GM21390 (cell line): ENCODE measurements at regions not wholly inside any gene's neighbourhood (a gene's known extent, or its start where the extent isn't known, plus 50 kb on each side); places are given as distances from the start of the nearest gene placed in this dataset.
"Not testable (repeated sequence)": the region's sequence is repeated elsewhere in the genome, so short reads cannot be mapped to it uniquely, and the experiment has no call there.

ENCODE experiments used
- ATAC-seq: cut with Tn5 transposase; IDR thresholded peaks from one replicate; pipeline ENCODE4 v1.9.1; 2021; ENCODE audit not compliant: unreplicated experiment

DNA sequence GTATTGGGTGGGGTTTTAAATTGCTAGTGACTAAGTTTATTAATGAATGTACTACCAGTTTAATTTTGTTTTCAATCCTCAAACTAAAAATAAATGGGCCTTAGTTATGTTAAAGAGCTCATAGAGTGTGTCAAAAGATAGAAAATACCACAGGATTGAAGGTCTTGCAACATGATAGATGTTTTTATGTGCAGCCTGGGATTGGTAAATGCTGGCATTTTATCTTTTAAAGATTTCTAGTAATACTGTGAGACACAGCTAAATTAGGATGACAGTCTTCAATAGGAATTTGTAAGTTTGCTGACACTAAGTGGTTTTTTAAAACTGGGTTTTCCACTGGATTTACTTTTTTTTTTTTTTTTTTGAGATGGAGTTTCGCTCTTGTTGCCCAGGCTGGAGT is 122.3 kb downstream of the HAUS1 start:
- ATAC-seq, result no peak

DNA sequence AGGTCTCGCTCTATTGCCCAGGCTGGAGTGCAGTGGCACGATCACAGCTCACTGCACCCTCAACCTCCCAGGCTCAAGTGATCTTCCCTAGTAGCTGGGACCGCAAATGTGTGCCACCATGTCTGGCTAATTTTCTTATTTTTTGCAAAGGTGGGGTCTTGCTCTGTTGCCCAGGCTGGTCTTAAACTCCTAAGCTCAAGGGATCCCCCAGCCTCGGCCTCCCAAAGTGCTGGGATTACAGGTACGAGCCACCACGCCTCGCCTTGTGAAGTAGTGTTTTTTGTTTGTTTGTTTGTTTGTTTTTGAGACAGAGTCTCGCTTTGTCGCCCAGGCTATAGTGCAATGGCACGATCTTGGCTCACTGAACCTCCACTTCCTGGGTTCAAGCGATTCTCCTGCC is 125.5 kb downstream of the HAUS1 start:
- not testable (repeated sequence) for ATAC-seq

DNA sequence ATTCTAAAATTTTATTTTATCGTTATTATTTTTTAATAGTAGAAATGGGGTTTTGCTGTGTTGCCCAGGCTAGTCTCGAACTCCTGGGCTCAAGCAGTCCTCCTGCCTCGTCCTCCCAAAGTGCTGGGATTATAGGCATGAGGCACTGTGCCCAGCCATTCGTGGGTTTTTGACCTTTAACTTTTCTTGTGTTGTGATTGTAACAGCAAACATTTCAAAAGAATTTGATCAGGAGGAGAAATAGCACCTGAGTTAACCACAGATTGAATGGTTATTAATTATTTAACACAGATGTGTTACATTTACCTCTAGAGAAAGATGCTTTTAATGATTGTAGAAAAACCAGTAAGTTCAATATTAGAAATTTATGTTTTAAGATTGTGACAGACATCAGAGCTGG is 132.0 kb downstream of the HAUS1 start:
- no peak for ATAC-seq

DNA sequence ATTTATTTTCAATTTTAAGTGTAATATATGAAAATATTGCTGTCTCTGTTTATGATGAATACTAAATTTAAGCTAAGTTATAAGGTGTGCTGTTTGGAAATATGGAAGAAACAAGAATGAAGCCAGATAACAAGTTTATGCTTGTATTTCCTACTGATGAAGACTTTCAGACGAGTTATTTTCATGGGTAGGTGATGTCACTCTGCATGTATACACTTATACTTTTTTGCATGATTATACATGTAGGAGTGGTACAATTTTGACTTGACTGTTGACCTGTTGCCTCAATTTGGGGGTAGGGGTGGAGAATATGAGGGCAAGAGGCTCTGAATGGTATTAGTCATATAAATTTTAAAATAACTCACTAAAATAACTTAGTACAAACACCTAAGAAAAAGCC is 133.7 kb downstream of the HAUS1 start:
- ATAC-seq, result no peak

DNA sequence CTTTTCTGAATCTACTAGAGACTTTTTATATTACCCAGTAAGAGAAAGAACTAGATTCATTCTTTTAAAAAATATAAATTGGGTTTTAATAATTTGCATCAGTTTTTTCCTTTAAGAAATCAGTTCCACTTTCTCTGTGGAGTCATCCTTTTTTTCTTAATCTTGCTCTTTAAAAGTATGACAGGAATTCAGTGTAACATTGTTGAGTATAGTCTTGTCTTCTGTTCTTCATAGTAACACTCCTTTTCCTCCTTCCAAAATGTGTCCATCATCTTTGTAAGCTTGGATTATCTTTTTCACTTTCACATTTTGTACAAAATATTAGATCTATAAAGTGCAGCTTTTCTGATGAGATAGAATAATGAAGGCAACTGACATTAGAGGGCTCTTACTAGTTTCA is 135.4 kb downstream of the HAUS1 start:
- ATAC-seq, result no peak

DNA sequence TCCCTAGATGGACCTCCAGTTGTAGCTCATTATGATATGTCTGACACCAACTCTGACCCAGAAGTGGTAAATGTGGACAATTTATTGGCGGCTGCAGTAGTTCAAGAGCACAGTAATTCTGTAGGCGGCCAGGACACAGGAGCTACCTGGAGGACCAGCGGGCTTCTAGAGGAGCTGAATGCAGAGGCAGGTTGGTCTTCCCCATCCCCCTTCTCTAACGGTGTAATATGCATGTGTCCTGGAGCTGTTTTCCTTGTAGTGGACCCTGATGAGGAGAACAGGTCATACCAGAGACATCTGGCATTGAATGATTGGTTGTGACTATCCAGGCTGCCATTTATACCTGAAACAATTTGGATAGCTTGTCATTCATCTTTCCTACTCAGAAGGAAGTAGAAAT is 135.8 kb downstream of the HAUS1 start:
- no peak for ATAC-seq

DNA sequence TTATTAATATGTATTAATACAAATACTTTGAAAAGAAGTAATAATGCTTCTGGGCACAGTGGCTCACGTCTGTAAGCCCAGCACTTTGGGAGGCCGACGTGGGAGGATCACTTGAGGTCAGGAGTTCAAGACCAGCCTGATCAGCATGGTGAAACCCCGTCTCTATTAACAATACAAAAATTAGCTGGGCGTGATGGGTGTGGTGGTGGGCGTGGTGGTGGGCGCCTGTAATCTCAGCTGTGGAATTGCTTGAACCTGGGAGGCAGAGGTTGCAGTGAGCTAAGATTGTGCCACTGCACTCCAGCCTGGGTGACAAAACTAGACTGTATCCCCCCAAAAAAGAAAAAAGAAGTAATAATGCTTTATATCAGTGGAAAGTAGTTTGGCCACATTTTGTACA is 137.2 kb downstream of the HAUS1 start:
- not testable (repeated sequence) for ATAC-seq

DNA sequence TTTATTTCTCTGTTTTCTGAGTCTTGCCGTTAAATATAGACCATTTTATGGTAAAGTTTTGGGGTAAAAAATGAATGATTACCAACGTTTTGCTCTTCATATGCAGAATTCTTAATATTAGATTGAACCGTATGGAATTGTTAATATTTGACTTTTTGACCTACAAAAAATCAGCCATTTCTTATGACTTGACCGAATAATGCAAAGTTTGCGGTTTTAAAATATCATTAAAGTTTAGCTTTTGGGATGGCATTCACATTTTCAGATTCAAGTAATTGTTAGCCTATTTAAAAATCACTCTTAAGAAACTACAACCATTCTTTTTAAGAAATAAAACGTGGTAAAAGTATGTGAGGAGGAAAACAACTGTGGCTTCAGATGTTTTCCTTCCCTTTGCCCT is 138.0 kb downstream of the HAUS1 start:
- ATAC-seq, result no peak

DNA sequence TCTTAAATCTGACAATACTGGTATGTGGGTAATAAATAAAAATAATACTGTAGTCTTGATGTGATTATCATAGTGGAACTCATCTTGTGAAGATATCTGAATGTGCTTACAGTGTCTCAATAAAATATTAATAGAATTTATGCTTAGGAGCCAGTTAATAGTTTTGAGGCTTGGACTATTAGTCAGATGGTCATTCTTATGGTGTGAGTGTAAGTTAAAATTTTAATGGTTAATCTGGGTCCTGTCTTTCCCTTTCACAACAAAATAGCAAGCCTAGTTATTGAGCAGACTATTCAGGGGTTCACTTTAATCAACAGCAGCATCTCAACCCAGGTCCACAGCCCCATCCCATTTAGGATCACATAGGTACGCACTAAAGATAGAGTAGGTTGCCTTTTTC is 138.9 kb downstream of the HAUS1 start:
- ATAC-seq, result no peak

DNA sequence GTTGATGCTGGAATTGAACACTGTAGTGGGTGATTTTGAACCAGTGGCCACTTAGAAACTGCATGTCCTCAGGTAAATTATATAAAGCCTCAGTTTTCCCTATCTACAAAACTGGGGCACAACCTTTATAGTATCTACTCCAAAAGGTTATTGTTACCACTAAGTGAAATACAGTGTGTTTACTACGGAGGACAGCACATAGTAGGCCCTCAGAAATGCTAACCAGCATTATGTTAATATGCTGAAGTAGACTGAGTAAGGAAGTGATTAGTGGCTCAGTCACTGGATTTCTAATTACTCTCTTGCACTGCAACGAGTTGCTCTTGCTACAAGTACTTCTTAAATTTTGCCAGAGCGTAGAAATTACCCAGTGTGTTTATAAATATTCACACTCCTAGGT is 139.5 kb downstream of the HAUS1 start:
- ATAC-seq, result no peak

DNA sequence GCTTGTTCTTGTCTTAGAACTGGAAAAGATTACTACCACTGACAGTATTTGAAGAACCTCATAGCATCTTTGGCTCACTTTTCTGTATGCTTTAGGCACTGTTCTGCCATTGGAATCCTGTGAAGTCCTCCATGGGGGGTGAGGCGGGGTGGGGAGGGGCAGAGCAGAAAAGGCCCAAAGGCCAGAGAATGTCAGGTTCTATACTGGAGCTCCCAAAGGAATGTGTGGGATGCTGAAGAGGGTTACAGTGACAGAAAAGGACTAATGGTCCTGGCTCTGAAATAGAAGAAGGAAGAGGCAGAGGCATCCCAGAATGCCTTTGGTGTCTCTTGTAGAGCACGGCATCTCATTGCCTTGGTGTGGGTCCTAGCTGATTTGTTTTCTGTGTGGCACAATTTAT is 141.9 kb downstream of the HAUS1 start:
- no peak for ATAC-seq

DNA sequence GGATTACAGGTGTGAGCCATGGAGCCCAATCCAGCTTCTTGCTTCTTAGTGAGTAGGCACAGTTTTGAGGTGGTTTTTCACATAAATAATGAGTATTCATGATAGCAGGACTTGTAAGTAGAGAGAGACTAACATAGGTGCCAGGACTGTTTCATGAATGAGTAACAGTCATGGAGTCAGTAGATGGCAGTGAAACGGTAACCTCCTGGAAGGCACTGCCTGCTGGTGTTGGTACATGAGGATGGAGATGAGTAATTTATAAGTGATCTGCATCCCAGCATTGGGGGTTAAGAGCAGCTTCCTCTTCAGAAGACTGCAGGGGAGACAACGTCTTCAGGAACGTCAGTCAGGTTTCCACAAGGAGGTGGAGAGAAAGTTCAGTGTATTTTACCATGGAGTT is 143.8 kb downstream of the HAUS1 start:
- ATAC-seq, result no peak

DNA sequence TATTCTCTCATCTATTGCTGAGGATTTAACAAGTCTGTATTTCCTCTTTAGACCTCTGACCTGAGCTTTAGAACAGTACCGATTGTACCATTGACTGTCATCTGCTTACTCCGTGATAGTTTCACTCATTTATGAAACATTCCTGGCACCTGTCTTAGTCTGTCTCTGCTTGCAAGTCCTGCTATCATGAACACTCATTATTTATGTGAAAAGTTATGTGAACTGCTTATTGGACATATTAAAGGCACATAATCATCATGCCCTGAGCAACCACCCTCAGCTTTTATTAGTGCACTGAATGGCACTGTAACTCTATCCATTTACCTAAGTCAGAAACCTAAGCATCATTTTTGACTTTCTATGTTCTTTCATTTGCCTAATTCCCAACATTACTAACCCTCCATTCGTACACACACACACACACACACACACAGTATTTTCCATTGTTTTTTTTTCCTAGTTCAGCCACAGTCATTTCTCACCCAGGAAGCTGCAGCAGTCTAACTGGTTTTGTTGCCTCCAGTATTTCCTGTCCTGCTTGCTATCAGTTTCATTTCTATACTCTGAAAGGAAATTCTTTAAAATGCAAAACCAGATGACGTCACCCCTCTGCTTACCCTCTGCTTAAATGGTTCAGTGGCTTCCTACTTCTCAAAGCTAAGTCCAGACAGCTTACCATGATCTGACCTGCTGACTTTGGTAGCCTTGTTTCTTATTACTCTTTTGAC is 146.1 kb downstream of the HAUS1 start:
- peak; percentile 98 for ATAC-seq

DNA sequence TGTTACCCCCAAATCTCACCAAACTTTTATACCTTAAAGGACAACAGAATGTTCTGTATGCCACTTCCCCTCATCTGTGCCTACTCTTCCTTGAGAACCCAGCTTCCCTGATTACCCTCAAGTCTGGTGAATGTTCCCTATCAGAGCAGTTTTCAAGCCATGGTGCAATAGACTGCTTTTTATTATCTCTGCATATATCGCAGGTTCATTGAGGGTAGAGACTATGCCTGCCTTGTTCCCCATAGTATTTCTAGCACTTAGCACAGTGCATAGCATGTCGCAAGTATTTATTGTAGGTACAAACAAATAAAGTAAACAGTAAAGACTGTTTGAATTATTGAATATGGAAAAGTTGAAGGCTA is 146.6 kb downstream of the HAUS1 start:
- peak; percentile 35 for ATAC-seq

DNA sequence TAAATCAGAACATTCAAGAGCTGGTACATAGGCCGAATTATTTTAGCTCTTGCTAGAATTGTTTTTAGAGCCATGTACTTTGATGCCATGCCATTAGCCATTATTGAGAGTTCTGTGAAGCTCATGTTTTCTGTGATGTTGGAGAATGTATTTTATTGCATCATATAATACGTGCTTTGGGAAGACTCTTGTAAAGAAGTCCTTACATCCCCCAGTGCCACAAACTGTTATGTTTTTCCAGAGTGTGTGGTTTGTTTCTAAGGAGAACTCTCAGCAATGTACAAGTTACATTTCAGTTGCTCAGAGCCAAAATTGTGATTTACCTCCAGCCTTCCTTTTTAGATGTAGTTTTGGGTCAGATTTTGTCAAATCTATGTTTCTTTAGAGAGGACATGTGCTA is 148.6 kb downstream of the HAUS1 start:
- ATAC-seq, result no peak

DNA sequence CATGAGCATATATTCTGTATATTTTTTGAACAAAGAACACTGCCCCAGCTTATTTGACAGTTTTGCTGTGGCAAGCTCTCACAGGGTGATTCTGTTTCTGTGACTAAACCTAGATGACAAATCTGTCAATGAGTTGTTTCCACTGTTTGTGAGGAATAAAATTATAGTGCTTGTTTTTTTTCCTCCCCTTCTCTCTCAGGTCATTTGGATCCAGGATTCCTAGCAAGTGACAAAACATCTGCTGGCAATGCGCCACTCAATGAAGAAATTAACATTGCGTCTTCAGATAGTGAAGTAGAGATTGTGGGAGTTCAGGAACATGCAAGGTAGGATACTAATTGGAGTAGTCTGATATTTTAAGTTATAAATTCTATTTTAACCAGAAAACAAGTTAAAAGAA is 149.3 kb downstream of the HAUS1 start:
- no peak for ATAC-seq

DNA sequence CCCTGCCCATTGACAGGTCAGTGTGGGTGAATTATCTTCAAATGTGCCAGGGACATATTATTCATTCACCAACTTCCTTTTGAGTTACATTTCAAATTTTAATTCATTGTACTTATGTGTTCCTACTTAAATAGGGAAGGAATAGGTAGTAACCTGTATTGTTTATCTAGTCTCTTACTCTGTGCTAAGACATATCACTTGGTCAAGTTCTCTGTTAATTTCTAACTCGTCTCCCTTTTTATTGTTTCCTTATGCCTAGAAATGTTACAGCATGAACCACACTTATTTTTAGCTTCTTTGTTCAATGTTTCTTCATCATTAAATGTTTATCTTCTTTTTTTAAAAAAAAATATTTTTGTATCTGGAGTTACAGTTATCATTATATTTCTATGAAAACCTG is 151.9 kb downstream of the HAUS1 start:
- ATAC-seq, result no peak

DNA sequence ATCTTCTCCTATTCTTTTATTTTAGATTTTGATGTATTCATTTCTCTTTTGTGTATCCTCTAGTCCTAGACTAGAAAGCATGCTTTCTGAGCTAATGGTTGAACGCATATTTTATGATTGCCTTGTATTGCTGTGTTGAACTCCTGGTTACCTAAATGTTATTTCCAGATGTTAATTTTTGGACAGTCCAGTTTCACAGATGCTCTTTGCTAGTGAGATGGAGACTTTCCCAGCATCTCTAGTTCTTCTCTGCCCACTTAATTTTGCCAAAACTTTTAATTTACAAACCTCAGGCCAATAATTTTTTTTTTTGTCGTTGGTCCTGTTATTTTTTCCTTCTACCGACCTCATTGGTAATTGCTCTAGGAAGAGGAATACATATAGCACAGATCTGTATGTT is 153.2 kb downstream of the HAUS1 start:
- ATAC-seq, result no peak

DNA sequence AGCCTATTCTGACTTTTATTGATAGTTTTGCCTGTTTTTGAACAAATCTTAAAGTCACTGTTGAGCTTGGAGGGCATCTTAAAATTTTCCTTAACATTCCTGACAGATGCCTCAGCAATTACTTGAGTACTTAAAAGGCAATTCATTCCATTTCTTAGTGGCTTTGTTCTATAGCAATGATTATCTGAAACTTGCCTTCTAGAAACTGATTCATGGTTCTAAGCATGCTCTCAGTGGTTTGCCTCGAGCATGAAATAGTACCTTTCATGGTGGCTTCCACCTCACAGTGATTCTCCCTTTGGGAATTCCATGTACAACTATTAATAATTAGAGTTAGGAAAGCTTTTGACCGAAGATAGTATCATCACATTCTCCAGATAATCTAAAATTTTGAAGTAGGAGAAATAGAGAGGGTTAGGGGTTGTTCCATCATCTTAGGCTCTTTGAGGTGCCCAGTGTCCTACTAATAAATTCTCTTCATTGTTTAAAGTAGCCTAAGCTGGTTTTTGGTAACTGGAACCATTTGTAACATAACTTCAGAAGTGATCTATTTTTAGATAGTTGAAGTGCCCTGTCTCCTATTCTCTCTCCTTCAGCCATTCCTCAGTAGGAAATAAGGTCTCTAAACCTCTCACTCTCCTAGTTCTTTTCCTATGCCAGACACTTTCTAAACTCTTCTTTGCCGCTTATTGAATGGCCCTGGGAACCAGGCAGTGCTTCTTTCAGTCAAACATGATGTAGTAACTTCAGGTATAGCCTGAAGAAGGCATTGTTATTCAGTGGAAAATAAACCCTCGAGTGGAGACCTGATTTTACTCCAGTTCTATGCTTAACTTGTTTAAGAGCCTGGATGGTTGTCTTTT is 156.1 kb downstream of the HAUS1 start:
- ATAC-seq, result no peak

DNA sequence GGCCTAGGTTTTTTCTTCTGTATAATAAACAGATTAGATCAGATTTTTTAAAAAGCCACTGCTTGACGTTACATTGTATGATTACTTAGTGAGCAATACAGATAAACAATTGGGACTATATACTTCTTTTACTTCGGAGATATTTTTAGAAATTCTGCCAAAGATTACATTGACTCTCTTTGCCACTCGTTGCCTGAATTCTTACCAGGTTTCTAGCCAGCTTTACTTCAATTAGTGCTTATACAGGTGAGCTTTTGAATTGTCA is 156.6 kb downstream of the HAUS1 start:
- no peak for ATAC-seq

DNA sequence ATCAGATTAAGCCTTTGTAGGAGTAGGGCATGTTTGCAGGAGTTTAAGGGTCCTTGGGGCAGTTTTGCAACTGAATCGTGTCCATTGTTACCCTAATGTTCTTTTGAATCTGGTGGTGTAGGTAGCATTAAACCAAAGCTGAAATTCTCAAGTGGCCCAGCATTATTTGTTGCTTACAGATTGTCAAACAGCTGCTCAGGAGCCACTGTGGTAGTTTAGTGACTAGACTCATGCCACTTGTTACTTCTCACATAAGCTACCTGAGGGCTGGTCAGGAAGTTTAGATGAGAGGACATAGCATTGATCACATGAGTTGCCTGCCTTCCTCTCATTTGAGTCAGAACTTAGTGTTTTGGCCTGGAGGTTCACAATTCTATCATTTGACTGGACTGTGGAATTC is 157.6 kb downstream of the HAUS1 start:
- ATAC-seq, result no peak

DNA sequence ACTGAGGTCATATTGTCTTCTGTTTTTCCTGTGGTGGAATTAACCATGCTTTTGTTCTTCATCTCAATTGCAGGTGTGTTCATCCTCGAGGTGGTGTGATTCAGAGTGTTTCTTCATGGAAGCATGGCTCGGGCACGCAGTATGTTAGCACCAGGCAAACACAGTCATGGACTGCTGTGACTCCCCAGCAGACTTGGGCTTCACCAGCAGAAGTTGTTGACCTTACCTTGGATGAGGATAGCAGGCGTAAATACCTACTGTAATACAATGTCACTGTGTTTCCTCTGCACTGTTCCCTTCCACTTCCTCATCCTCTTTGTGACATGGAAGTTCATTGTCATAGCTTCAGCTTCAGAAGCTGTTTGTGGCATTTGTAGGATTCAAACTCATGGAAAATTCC is 158.7 kb downstream of the HAUS1 start:
- ATAC-seq, result no peak

DNA sequence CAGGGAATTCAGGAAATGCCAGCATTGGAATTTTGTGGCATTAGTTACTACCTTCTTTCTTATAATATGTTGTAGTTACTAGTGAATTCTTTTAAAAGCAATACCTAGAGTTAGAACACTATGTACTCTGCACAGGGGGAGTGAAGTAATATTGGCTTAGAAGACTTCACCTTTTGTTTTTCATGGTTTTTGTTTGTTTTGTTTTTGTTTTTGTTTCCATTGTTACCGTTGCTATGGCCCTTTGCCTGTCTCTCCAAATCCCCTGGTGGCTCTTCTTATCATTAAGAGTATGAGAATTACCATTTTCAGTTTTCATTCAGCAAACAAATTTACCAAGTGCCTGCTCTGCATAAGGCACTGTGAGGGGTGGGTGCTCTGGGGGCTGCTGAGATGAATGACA is 160.1 kb downstream of the HAUS1 start:
- ATAC-seq, result no peak
